ENCODE measurements at regions not wholly inside any gene's neighbourhood (a gene's known extent, or its start where the extent isn't known, plus 50 kb on each side); places are given as distances from the start of the nearest gene placed in this dataset.
A peak's percentile ranks its signal among the peaks of the same experiment; 100 is the strongest.

GRCh38 chr1:2916706-2917105, 104.6 kb upstream of the ACTRT2 start:
- DNase-seq (ENCODE audit: low read depth in 2 of 2), result no peak

- no peak for DNase-seq (ENCODE audit: low read depth in 2 of 2)
Observed at GRCh38 chr1:2917284-2917683, 104.0 kb upstream of the ACTRT2 start.

- no peak for DNase-seq (ENCODE audit: low read depth in 2 of 2)
Observed at GRCh38 chr1:2918441-2918840, 102.8 kb upstream of the ACTRT2 start.

- DNase-seq (ENCODE audit: low read depth in 2 of 2), result no peak
Observed at GRCh38 chr1:2919841-2920240, 101.4 kb upstream of the ACTRT2 start.

GRCh38 chr1:2920421-2921015, 100.7 kb upstream of the ACTRT2 start:
- no peak for DNase-seq (ENCODE audit: low read depth in 2 of 2)

GRCh38 chr1:2921970-2922686, 99.1 kb upstream of the ACTRT2 start:
- DNase-seq (ENCODE audit: low read depth in 2 of 2), result peak in 1 of 2 donors; percentile 3

GRCh38 chr1:2923351-2923750, 97.9 kb upstream of the ACTRT2 start:
- no peak for DNase-seq (ENCODE audit: low read depth in 2 of 2)

- DNase-seq (ENCODE audit: low read depth in 2 of 2), result no peak
Observed at GRCh38 chr1:2925291-2925690, 96.0 kb upstream of the ACTRT2 start.

GRCh38 chr1:2925918-2926317, 95.3 kb upstream of the ACTRT2 start:
- DNase-seq (ENCODE audit: low read depth in 2 of 2), result no peak

- DNase-seq (ENCODE audit: low read depth in 2 of 2), result no peak
Observed at GRCh38 chr1:2926447-2927055, 94.7 kb upstream of the ACTRT2 start.

- DNase-seq (ENCODE audit: low read depth in 2 of 2), result no peak
Observed at GRCh38 chr1:2927393-2928360, 93.6 kb upstream of the ACTRT2 start.

- DNase-seq (ENCODE audit: low read depth in 2 of 2), result no peak
Observed at GRCh38 chr1:2928366-2929325, 92.6 kb upstream of the ACTRT2 start.

- no peak for DNase-seq (ENCODE audit: low read depth in 2 of 2)
Observed at GRCh38 chr1:2929335-2929734, 91.9 kb upstream of the ACTRT2 start.

- DNase-seq (ENCODE audit: low read depth in 2 of 2), result no peak
Observed at GRCh38 chr1:2930016-2930815, 91.1 kb upstream of the ACTRT2 start.

- DNase-seq (ENCODE audit: low read depth in 2 of 2), result no peak
Observed at GRCh38 chr1:2930913-2931723, 90.1 kb upstream of the ACTRT2 start.

GRCh38 chr1:2931724-2932401, 89.4 kb upstream of the ACTRT2 start:
- no peak for DNase-seq (ENCODE audit: low read depth in 2 of 2)

- no peak for DNase-seq (ENCODE audit: low read depth in 2 of 2)
Observed at GRCh38 chr1:2932671-2933350, 88.5 kb upstream of the ACTRT2 start.
